Activated CD8-positive, alpha-beta memory T cell treated with anti-CD3 and anti-CD28 coated beads, Interleukin-2, amount 10 ng/mL, durations not matched to agents 7 days and 5 days (primary cell): ENCODE measurements at regions not wholly inside any gene's neighbourhood (a gene's known extent, or its start where the extent isn't known, plus 50 kb on each side); places are given as distances from the start of the nearest gene placed in this dataset.
"Not testable (repeated sequence)": the region's sequence is repeated elsewhere in the genome, so short reads cannot be mapped to it uniquely, and the experiment has no call there.

Experiments used
- ATAC-seq: fragments of 150-1000 bp; cut with Tn5 transposase; one replicate; pipeline ENCODE4 v1.10.0; 2021; ENCODE audit warnings: moderate library complexity
- CTCF ChIA-PET: fragments of 350-600 bp; sonication (Branson Sonifier 250); formaldehyde crosslinking; loops from one replicate; lab custom pipeline; 2021; ENCODE audit warnings: antibody characterized with exemption; lab: Charles Lee
- DNase-seq: peaks from one replicate; pipeline ENCODE4 v3.0.0-alpha.2; 2020
- H3K27ac Mint-ChIP-seq: one replicate; pipeline ENCODE4 v1.8.0; 2021; ENCODE audit warnings: mild to moderate bottlenecking, mixed read lengths
- H3K27me3 Mint-ChIP-seq: one replicate; pipeline ENCODE4 v1.8.0; 2021; ENCODE audit warnings: mixed read lengths
- H3K36me3 Mint-ChIP-seq: one replicate; pipeline ENCODE4 v1.8.0; 2021; ENCODE audit warnings: mild to moderate bottlenecking, mixed read lengths
- H3K4me1 Mint-ChIP-seq: one replicate; pipeline ENCODE4 v1.8.0; 2021; ENCODE audit warnings: mixed read lengths
- H3K4me3 Mint-ChIP-seq: one replicate; pipeline ENCODE4 v1.8.0; 2021; ENCODE audit warnings: mild to moderate bottlenecking, moderate library complexity, mixed read lengths
- H3K9me3 Mint-ChIP-seq: one replicate; pipeline ENCODE4 v1.8.0; 2022; ENCODE audit warnings: low read depth, mixed read lengths

- Mint-ChIP-seq H3K9me3 (peaks cover 4% of the 10 kb centered on the region), H3K4me1 (no peaks in the 10 kb centered on the region), H3K27me3 (peaks cover 43% of the 10 kb centered on the region), H3K27ac (no peak overlapping the region), H3K36me3 (no peaks in the 10 kb centered on the region), H3K4me3 (no peak overlapping the region)
- CTCF ChIA-PET: interaction anchor here (2.4 kb wide), 1 partner anchor 8 kb away, joined by 9 read pairs; no protein-coding TSS in a partner anchor
- ATAC-seq (no peak), DNase-seq (no peak)
Observed at GRCh38 chr2:161055289-161055688, 104.9 kb upstream of the TANK start.

- no peaks in the 10 kb centered on the region for H3K36me3 Mint-ChIP-seq
- ATAC-seq: no peak
- peaks cover 9% of the 10 kb centered on the region for H3K27me3 Mint-ChIP-seq
Observed at GRCh38 chr2:161059388-161059787, 100.8 kb upstream of the TANK start.

GRCh38 chr2:161061786-161062185, 98.4 kb upstream of the TANK start:
- no peaks in the 10 kb centered on the region for H3K27me3 Mint-ChIP-seq
- no peak for DNase-seq
- ATAC-seq: no peak

More at GRCh38 chr2:161059388-161059787, 100.8 kb upstream of the TANK start:
- H3K4me3 Mint-ChIP-seq: no peak overlapping the region
- CTCF ChIA-PET: interaction anchor here (0.8 kb wide), 1 partner anchor 65 kb away, joined by 3 read pairs; no protein-coding TSS in a partner anchor
- H3K27ac Mint-ChIP-seq: no peak overlapping the region
- peaks cover 5% of the 10 kb centered on the region for H3K4me1 Mint-ChIP-seq
- DNase-seq: no peak
- peaks cover 4% of the 10 kb centered on the region for H3K9me3 Mint-ChIP-seq

GRCh38 chr2:161063157-161063945, 96.9 kb upstream of the TANK start:
- Mint-ChIP-seq H3K4me3 (no peak overlapping the region), H3K4me1 (peaks cover 9% of the 10 kb centered on the region), H3K27ac (no peak overlapping the region), H3K9me3 (no peaks in the 10 kb centered on the region), H3K27me3 (peaks cover 2% of the 10 kb centered on the region), H3K36me3 (no peaks in the 10 kb centered on the region)
- ATAC-seq (peak; percentile 96), DNase-seq (peak; percentile 84)
- CTCF ChIA-PET: interaction anchor here (0.6 to 4.4 kb wide), 38 partner anchors 8 to 954 kb away, joined by 3 to 38 read pairs (median 4); no protein-coding TSS in a partner anchor

More at GRCh38 chr2:161061786-161062185, 98.4 kb upstream of the TANK start:
- H3K36me3 Mint-ChIP-seq: no peaks in the 10 kb centered on the region
- H3K4me1 Mint-ChIP-seq: peaks cover 5% of the 10 kb centered on the region
- no peak overlapping the region for H3K4me3 Mint-ChIP-seq
- no peak overlapping the region for H3K27ac Mint-ChIP-seq
- H3K9me3 Mint-ChIP-seq: no peaks in the 10 kb centered on the region
- CTCF ChIA-PET: interaction anchor here (2.2 to 4.4 kb wide), 2 partner anchors 67 to 809 kb away, joined by 5 to 38 read pairs; no protein-coding TSS in a partner anchor

- CTCF ChIA-PET: interaction anchor here (0.6 to 4.4 kb wide), 34 partner anchors 9 to 954 kb away, joined by 3 to 38 read pairs (median 4); no protein-coding TSS in a partner anchor
- no peak for DNase-seq
Observed at GRCh38 chr2:161063946-161064306, 96.3 kb upstream of the TANK start.

GRCh38 chr2:161067846-161068350, 92.3 kb upstream of the TANK start:
- DNase-seq (no peak), ATAC-seq (no peak)
- no peak overlapping the region for H3K27ac Mint-ChIP-seq
- peaks cover 8% of the 10 kb centered on the region for H3K36me3 Mint-ChIP-seq
- CTCF ChIA-PET: interaction anchor here (1.4 to 1.7 kb wide), 2 partner anchors 10 to 743 kb away, joined by 4 to 5 read pairs; no protein-coding TSS in a partner anchor
- peaks cover 18% of the 10 kb centered on the region for H3K4me1 Mint-ChIP-seq
- H3K4me3 Mint-ChIP-seq: no peak overlapping the region
- no peaks in the 10 kb centered on the region for H3K9me3 Mint-ChIP-seq
- peaks cover 2% of the 10 kb centered on the region for H3K27me3 Mint-ChIP-seq

More at GRCh38 chr2:161063946-161064306, 96.3 kb upstream of the TANK start:
- Mint-ChIP-seq H3K4me1 (peaks cover 10% of the 10 kb centered on the region), H3K36me3 (no peaks in the 10 kb centered on the region), H3K9me3 (no peaks in the 10 kb centered on the region), H3K27ac (no peak overlapping the region), H3K27me3 (peaks cover 2% of the 10 kb centered on the region), H3K4me3 (no peak overlapping the region)
- peak; percentile 28 for ATAC-seq

GRCh38 chr2:161068670-161069069, 91.6 kb upstream of the TANK start:
- CTCF ChIA-PET: interaction anchor here (1.7 kb wide), 1 partner anchor 9 kb away, joined by 4 read pairs; no protein-coding TSS in a partner anchor

GRCh38 chr2:161070693-161071479, 89.3 kb upstream of the TANK start:
- Mint-ChIP-seq H3K4me3 (no peak overlapping the region), H3K36me3 (peaks cover 18% of the 10 kb centered on the region)

More at GRCh38 chr2:161068670-161069069, 91.6 kb upstream of the TANK start:
- ATAC-seq (no peak), DNase-seq (no peak)
- Mint-ChIP-seq H3K27ac (no peak overlapping the region), H3K27me3 (peaks cover 2% of the 10 kb centered on the region), H3K36me3 (peaks cover 15% of the 10 kb centered on the region), H3K9me3 (no peaks in the 10 kb centered on the region), H3K4me1 (peaks cover 16% of the 10 kb centered on the region), H3K4me3 (no peak overlapping the region)

GRCh38 chr2:161072436-161072835, 87.8 kb upstream of the TANK start:
- Mint-ChIP-seq H3K36me3 (peaks cover 19% of the 10 kb centered on the region), H3K4me1 (peaks cover 28% of the 10 kb centered on the region)
- not testable (repeated sequence) for ATAC-seq, H3K27ac Mint-ChIP-seq, H3K4me3 Mint-ChIP-seq, H3K27me3 Mint-ChIP-seq, DNase-seq, H3K9me3 Mint-ChIP-seq
- CTCF ChIA-PET: interaction anchor here (5.8 kb wide), 1 partner anchor 9 kb away, joined by 37 read pairs; no protein-coding TSS in a partner anchor

More at GRCh38 chr2:161070693-161071479, 89.3 kb upstream of the TANK start:
- Mint-ChIP-seq H3K9me3 (peaks cover 3% of the 10 kb centered on the region), H3K27ac (no peak overlapping the region), H3K27me3 (peaks cover 2% of the 10 kb centered on the region), H3K4me1 (peaks cover 14% of the 10 kb centered on the region)
- CTCF ChIA-PET: no interaction called here
- ATAC-seq (peak; percentile 20), DNase-seq (no peak)

- Mint-ChIP-seq H3K27me3 (no peaks in the 10 kb centered on the region), H3K9me3 (peaks cover 3% of the 10 kb centered on the region), H3K4me1 (peaks cover 46% of the 10 kb centered on the region), H3K4me3 (no peak overlapping the region), H3K27ac (no peak overlapping the region), H3K36me3 (peaks cover 27% of the 10 kb centered on the region)
- DNase-seq: no peak
- CTCF ChIA-PET: interaction anchor here (1.4 to 5.8 kb wide), 2 partner anchors 12 to 60 kb away, joined by 3 to 37 read pairs; no protein-coding TSS in a partner anchor
- no peak for ATAC-seq
Observed at GRCh38 chr2:161075701-161076100, 84.5 kb upstream of the TANK start.

- ATAC-seq: no peak
- Mint-ChIP-seq H3K27ac (peak overlapping the region; percentile 90), H3K9me3 (peaks cover 4% of the 10 kb centered on the region), H3K36me3 (peaks cover 31% of the 10 kb centered on the region), H3K4me1 (peaks cover 44% of the 10 kb centered on the region), H3K27me3 (no peaks in the 10 kb centered on the region), H3K4me3 (peak overlapping the region; percentile 54)
- peak; percentile 42 for DNase-seq
- CTCF ChIA-PET: interaction anchor here (1.2 to 5.8 kb wide), 6 partner anchors 9 to 674 kb away, joined by 3 to 37 read pairs (median 4); no protein-coding TSS in a partner anchor
Observed at GRCh38 chr2:161076936-161077335, 83.3 kb upstream of the TANK start.

GRCh38 chr2:161077367-161078210, 82.6 kb upstream of the TANK start:
- peak; percentile 93 for DNase-seq
- peaks cover 46% of the 10 kb centered on the region for H3K4me1 Mint-ChIP-seq

More at GRCh38 chr2:161077367-161078210, 82.6 kb upstream of the TANK start:
- Mint-ChIP-seq H3K9me3 (peaks cover 7% of the 10 kb centered on the region), H3K36me3 (peaks cover 28% of the 10 kb centered on the region), H3K27ac (peak overlapping the region; percentile 90), H3K27me3 (no peaks in the 10 kb centered on the region), H3K4me3 (peak overlapping the region; percentile 54)
- ATAC-seq: peak; percentile 89
- CTCF ChIA-PET: interaction anchor here (1.2 to 5.8 kb wide), 6 partner anchors 10 to 675 kb away, joined by 3 to 37 read pairs (median 4); no protein-coding TSS in a partner anchor
